Astrocyte of the cerebellum (primary cell): ENCODE measurements at regions not wholly inside any gene's neighbourhood (a gene's known extent, or its start where the extent isn't known, plus 50 kb on each side); places are given as distances from the start of the nearest gene placed in this dataset.

Source experiments
- DNase-seq: peaks from one replicate; pipeline ENCODE4 v3.0.0-alpha.2; 2011; ENCODE audit warnings: low read depth
- H3K4me3 ChIP-seq: 2 replicates; pipeline ENCODE4 v1.5.1; 2011; ENCODE audit warnings: mild to moderate bottlenecking, low read depth, low read length, moderate library complexity
- CTCF ChIP-seq: IDR thresholded peaks from 2 replicates; pipeline ENCODE4 v1.5.1; 2012; ENCODE audit warnings: low read length, low read depth, moderate library complexity, mild to moderate bottlenecking; ENCODE audit errors: missing control alignments
- in situ Hi-C: cut with HindIII; loops from 2 replicates; pipeline ENCODE4 v1.10.0; 2017; ENCODE audit warnings: low sequenced_read_pairs

DNA sequence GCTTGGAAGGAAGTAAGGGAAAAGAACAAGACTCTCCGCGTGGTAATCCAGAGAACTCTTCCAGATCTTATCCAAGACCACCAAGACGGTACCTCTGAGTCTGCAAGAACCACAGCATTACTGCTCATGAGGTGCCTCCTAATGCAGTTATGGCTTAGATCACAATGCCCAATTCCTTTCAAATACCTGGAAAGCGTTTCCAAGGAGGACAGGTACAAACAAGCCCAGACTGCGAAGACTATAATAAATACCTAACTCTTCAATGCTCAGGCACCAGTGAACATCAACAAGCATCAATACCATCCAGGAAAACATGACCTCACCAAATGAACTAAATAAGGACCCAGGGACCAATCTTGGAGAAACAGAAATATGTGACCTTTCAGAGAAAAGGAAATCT, 325.5 kb downstream of the CWC27 start:
- TF ChIP-seq CTCF = no peak
- in situ Hi-C loops = no loop called here
- no peak for DNase-seq
- H3K4me3 ChIP-seq = no peak overlapping the region

DNA sequence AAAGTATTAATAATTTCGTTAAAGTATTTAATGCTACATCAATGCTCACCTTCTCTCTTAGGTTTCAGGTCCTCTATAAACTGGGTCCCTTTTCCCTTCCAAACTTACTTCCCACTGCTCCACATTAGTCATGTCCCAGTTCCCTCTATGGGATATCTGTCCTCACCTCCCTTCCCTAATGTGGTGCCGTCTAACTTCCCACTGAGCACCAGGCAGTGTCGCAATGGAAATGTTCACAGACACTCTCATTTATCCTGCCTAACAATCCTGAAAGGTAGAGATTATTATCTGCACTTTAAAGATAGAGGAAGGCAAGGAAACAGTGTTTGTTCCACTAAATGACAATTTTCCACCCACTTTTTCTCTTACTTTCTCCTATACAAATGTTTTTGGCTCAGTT, 329.7 kb downstream of the CWC27 start:
- TF ChIP-seq CTCF = no peak
- DNase-seq = no peak
- in situ Hi-C loops = no loop called here
- no peak overlapping the region for H3K4me3 ChIP-seq
